K562 (cell line): ENCODE measurements at regions not wholly inside any gene's neighbourhood (a gene's known extent, or its start where the extent isn't known, plus 50 kb on each side); places are given as distances from the start of the nearest gene placed in this dataset.

Experiments
- ATAC-seq: fragments of 200-7000 bp; cut with Tn5 transposase; 3 replicates; pipeline ENCODE4 v1.9.1; 2020; ENCODE audit warnings: moderate library complexity
- BruUV-seq: library from RNA; stranded (reverse); fragments of 400-500 nt; replicated peaks from 2 replicates; lab custom pipeline; 2021; lab: Mats Ljungman, UMichigan
- CTCF ChIA-PET: fragments of 300-600 bp; formaldehyde crosslinking; extraction: SDS; loops from one replicate; lab custom pipeline; 2021; ENCODE audit warnings: low intra/inter-chr PET ratio; lab: Yijun Ruan, JAX
- POLR2A ChIA-PET: fragments of 300-600, 350-650 bp; sonication (Branson Sonifier 250); formaldehyde crosslinking; extraction: SDS; loops from one replicate; lab custom pipeline; 2021; ENCODE audit warnings: antibody characterized with exemption, inconsistent platforms; lab: Yijun Ruan, JAX
- DNase-seq, 4 experiments: peaks; one replicate each; pipeline versions ENCODE4 v3.0.0 to v3.0.0-alpha.2; 2011 to 2018; ENCODE audit warnings: low spot score in 3 of 4, mixed read lengths in 3 of 4; ENCODE audit errors: extremely low read depth in 1 of 4
- FAIRE-seq: peaks from 2 replicates; lab custom pipeline; 2011; peaks lifted over from hg19 to GRCh38; lab: Jason Lieb, UNC
- H2AFZ ChIP-seq: 2 replicates; pipeline ENCODE4 v1.6.0; 2011; ENCODE audit warnings: low read depth, low read length, control low read depth, inconsistent platforms
- H3K27ac ChIP-seq: fragments of 200-600 bp; 3 replicates; pipeline ENCODE4 v1.8.0; 2011; ENCODE audit warnings: low read depth, mild to moderate bottlenecking, control low read depth, inconsistent platforms, low read length, moderate library complexity, mixed read lengths; ENCODE audit errors: extremely low read depth
- H3K27me3 ChIP-seq, 2 experiments: fragments of 300-600 bp in 1 of 2; 2 replicates in 1 of 2; 3 replicates in 1 of 2; pipeline versions ENCODE4 v1.6.0 to v1.8.0; 2011; ENCODE audit warnings: inconsistent platforms in 2 of 2, low read length in 2 of 2, mild to moderate bottlenecking in 1 of 2, mixed read lengths in 1 of 2, moderate library complexity in 1 of 2; ENCODE audit not compliant: control insufficient read depth in 2 of 2, insufficient read depth in 2 of 2
- H3K36me3 ChIP-seq: fragments of 300-600 bp; 3 replicates; pipeline ENCODE4 v1.8.0; 2011; ENCODE audit warnings: mild to moderate bottlenecking, low read length, inconsistent platforms; ENCODE audit not compliant: control insufficient read depth, insufficient read depth
- H3K4me1 ChIP-seq, 2 experiments: fragments of 200-600 bp in 1 of 2; replicated peaks in 1 of 2; 2 replicates in 1 of 2; 3 replicates in 1 of 2; pipeline versions ENCODE4 v1.5.1 to v1.8.0; 2011; ENCODE audit warnings: inconsistent platforms in 2 of 2, low read length in 2 of 2, mild to moderate bottlenecking in 1 of 2, mixed read lengths in 1 of 2, moderate library complexity in 1 of 2; ENCODE audit not compliant: control insufficient read depth in 2 of 2, insufficient read depth in 2 of 2
- H3K4me2 ChIP-seq: 2 replicates; pipeline ENCODE4 v1.6.1; 2011; ENCODE audit warnings: low read length, control low read depth, inconsistent platforms, mixed read lengths; ENCODE audit not compliant: insufficient read depth
- H3K4me3 ChIP-seq: fragments of 200-600 bp; sonication (generic), shearing (Covaris generic); 2 replicates; pipeline ENCODE4 v1.5.1; 2016; ENCODE audit warnings: control low read depth, inconsistent platforms
- H3K79me2 ChIP-seq: fragments of 200-600 bp; 3 replicates; pipeline ENCODE4 v1.8.0; 2011; ENCODE audit warnings: low read length, inconsistent platforms; ENCODE audit not compliant: control insufficient read depth, insufficient read depth
- H3K9ac ChIP-seq, 2 experiments: 2 replicates each; pipeline versions ENCODE4 v1.6.0 to v1.6.1; 2011; ENCODE audit warnings: low read depth in 2 of 2, low read length in 2 of 2, control low read depth in 1 of 2, inconsistent platforms in 1 of 2, mild to moderate bottlenecking in 1 of 2, mixed read lengths in 1 of 2; ENCODE audit not compliant: insufficient read depth in 1 of 2
- H3K9me1 ChIP-seq: one replicate; pipeline ENCODE4 v1.6.0; 2011; ENCODE audit warnings: inconsistent platforms, mild to moderate bottlenecking, low read length, moderate library complexity; ENCODE audit not compliant: control insufficient read depth, insufficient read depth
- H3K9me3 ChIP-seq: replicated peaks from 2 replicates; pipeline ENCODE4 v1.5.1; 2011; ENCODE audit warnings: low read depth, low read length, inconsistent platforms; ENCODE audit not compliant: control insufficient read depth, insufficient read depth
- H4K20me1 ChIP-seq: replicated peaks from 2 replicates; pipeline ENCODE4 v1.6.1; 2011; ENCODE audit warnings: low read length, inconsistent platforms, mixed read lengths; ENCODE audit not compliant: control insufficient read depth, insufficient read depth
- CEBPZ ChIP-seq: fragments of 150-350 bp; IDR thresholded peaks from 2 replicates; pipeline ENCODE4 v1.6.1; 2014; ENCODE audit warnings: low read depth, mild to moderate bottlenecking, low read length, borderline replicate concordance
- CLOCK ChIP-seq: fragments of 250-450 bp; sonication (Bioruptor Pico); IDR thresholded peaks from 2 replicates; pipeline ENCODE4 v1.4.0; 2020; ENCODE audit warnings: mild to moderate bottlenecking, moderate library complexity, borderline replicate concordance
- CREBBP ChIP-seq: IDR thresholded peaks from one replicate; pipeline ENCODE4 v1.6.1; 2012; ENCODE audit warnings: low read depth, mild to moderate bottlenecking, control low read depth, inconsistent platforms, low read length
- ESRRA ChIP-seq: fragments of 450-650 bp; IDR thresholded peaks from 2 replicates; pipeline ENCODE4 v1.6.1; 2014; ENCODE audit warnings: low read depth, mild to moderate bottlenecking, moderate library complexity, borderline replicate concordance
- ETV1 ChIP-seq: fragments of 450-650 bp; conservative IDR thresholded peaks from 2 replicates; pipeline ENCODE4 v1.6.1; 2016; ENCODE audit warnings: missing genetic modification characterization, control low read depth, low read depth, missing compliant biosample characterization
- FOXA1 ChIP-seq: fragments of 450-650 bp; IDR thresholded peaks from 2 replicates; pipeline ENCODE4 v1.6.1; 2016; ENCODE audit warnings: mild to moderate bottlenecking, borderline replicate concordance
- HDGF ChIP-seq: fragments of 450-650 bp; IDR thresholded peaks from 2 replicates; pipeline ENCODE4 v1.6.1; 2016
- HNRNPH1 ChIP-seq: fragments of 200-400 bp; formaldehyde crosslinking; optimal IDR thresholded peaks from 2 replicates; pipeline ENCODE3; 2017; ENCODE audit warnings: low read depth, mild to moderate bottlenecking, low read length, moderate library complexity
- MBD2 ChIP-seq: sonication (generic); IDR thresholded peaks from 2 replicates; pipeline ENCODE4 v1.6.1; 2016; ENCODE audit warnings: low read depth, borderline replicate concordance
- NR0B1 ChIP-seq: fragments of 450-650 bp; IDR thresholded peaks from one replicate; pipeline ENCODE4 v1.6.1; 2018; ENCODE audit warnings: mild to moderate bottlenecking, moderate library complexity; ENCODE audit not compliant: partially characterized antibody
- PHTF2 ChIP-seq: fragments of 250-450 bp; sonication (Bioruptor Pico); IDR thresholded peaks from 2 replicates; pipeline ENCODE4 v1.5.0; 2021; ENCODE audit warnings: mild to moderate bottlenecking
- SMAD4 ChIP-seq: fragments of 250-450 bp; sonication (Bioruptor Pico); conservative IDR thresholded peaks from 2 replicates; pipeline ENCODE4 v1.8.0; 2021; ENCODE audit warnings: inconsistent platforms, mild to moderate bottlenecking, moderate library complexity
- SRSF3 ChIP-seq: fragments of 200-400 bp; formaldehyde crosslinking; IDR thresholded peaks from 2 replicates; pipeline ENCODE4 v1.6.1; 2016; ENCODE audit warnings: mild to moderate bottlenecking, low read length, moderate library complexity; ENCODE audit not compliant: insufficient read depth
- TAF1 ChIP-seq: IDR thresholded peaks from 2 replicates; pipeline ENCODE4 v1.6.1; 2011; ENCODE audit warnings: mild to moderate bottlenecking, low read length, moderate library complexity; ENCODE audit not compliant: insufficient read depth, control insufficient read depth, severe bottlenecking; ENCODE audit errors: extremely low read depth
- TCF7L2 ChIP-seq: fragments of 150-350 bp; IDR thresholded peaks from 2 replicates; pipeline ENCODE4 v1.6.1; 2016; ENCODE audit warnings: low read depth, mild to moderate bottlenecking, low read length, moderate library complexity
- ZBTB1 ChIP-seq: sonication (generic); formaldehyde crosslinking; IDR thresholded peaks from 2 replicates; pipeline ENCODE4 v1.8.1; 2023; ENCODE audit warnings: missing genetic modification reagents, low read depth, mild to moderate bottlenecking, borderline replicate concordance
- WGBS: fragments of 100-300 bp; shearing (Covaris generic); methylation state at CpG from one replicate; pipeline ENCODE4 v1.1.6; 2016; ENCODE audit warnings: low coverage, mixed read lengths; ENCODE audit not compliant: insufficient coverage; ENCODE audit errors: missing lambda C conversion rate; 5-methylcytosine and 5-hydroxymethylcytosine counted together
- in situ Hi-C: fragments of 300-500 bp; cut with MboI; formaldehyde crosslinking; loops from 4 replicates; pipeline ENCODE4 v1.15.0; 2018; ENCODE audit warnings: inconsistent platforms, mixed read lengths
- intact Hi-C: fragments of 100-400 bp; cut with micrococcal nuclease; formaldehyde crosslinking; loops from 2 replicates; pipeline ENCODE4 v1.14.2; 2022

GRCh38 chr9:32875242-32875641 lies 91.9 kb downstream of the TMEM215 start:
- no TSS peak for BruUV-seq
- ATAC-seq = no peak
- no peak overlapping the region for H3K4me3 ChIP-seq
- 100% methylated on average over 1 of the region's 1 CpG for WGBS
- H2AFZ ChIP-seq = 0 out of 2 replicates have a peak overlapping the region, but pooled peaks have one; percentile 24
- no peaks in the 10 kb centered on the region for H4K20me1 ChIP-seq
- no peaks in the 10 kb centered on the region for H3K27me3 ChIP-seq
- CTCF ChIA-PET = no interaction called here
- intact Hi-C loops = no loop called here
- no peaks in the 10 kb centered on the region for H3K9me3 ChIP-seq
- no peak for DNase-seq
- no peak overlapping the region for H3K9ac ChIP-seq
- H3K4me1 ChIP-seq = no peaks in the 10 kb centered on the region; a peak in 2 of 5 replicates
- no peak overlapping the region for H3K4me2 ChIP-seq
- H3K27ac ChIP-seq = no peak overlapping the region
- H3K79me2 ChIP-seq = no peaks in the 10 kb centered on the region
- FAIRE-seq = no peak
- POLR2A ChIA-PET = interaction anchor here (0.6 to 1.1 kb wide), 2 partner anchors 12 to 48 kb away, joined by 3 to 4 read pairs; no protein-coding TSS in a partner anchor
- no peaks in the 10 kb centered on the region for H3K36me3 ChIP-seq
- in situ Hi-C loops = no loop called here
- no peaks in the 10 kb centered on the region for H3K9me1 ChIP-seq
- no peak for TF ChIP-seq CEBPZ
- TF ChIP-seq NR0B1 = no peak
- no peak for TF ChIP-seq SMAD4
- TF ChIP-seq PHTF2 (CRISPR knock-in tag) = no peak
- TF ChIP-seq HNRNPH1 = no peak
- TF ChIP-seq CREBBP = no peak
- TF ChIP-seq TCF7L2 = no peak
- no peak for TF ChIP-seq MBD2
- TF ChIP-seq FOXA1 = no peak
- no peak for TF ChIP-seq SRSF3
- no peak for TF ChIP-seq TAF1
- no peak for TF ChIP-seq ZBTB1
- no peak for TF ChIP-seq HDGF
- no peak for TF ChIP-seq CLOCK (CRISPR knock-in tag)
- no peak for TF ChIP-seq ETV1 (tag)
- no peak for TF ChIP-seq ESRRA
